Muscle layer of duodenum (tissue), 2 donors: ENCODE measurements at regions not wholly inside any gene's neighbourhood (a gene's known extent, or its start where the extent isn't known, plus 50 kb on each side); places are given as distances from the start of the nearest gene placed in this dataset.

ENCODE experiments used
- H3K27ac ChIP-seq: one replicate; pipeline ENCODE4 v1.7.0; 2013; ENCODE audit warnings: mild to moderate bottlenecking, low read length
- H3K27me3 ChIP-seq: one replicate; pipeline ENCODE4 v1.7.0; 2013; ENCODE audit warnings: low read depth, mild to moderate bottlenecking, control low read depth, low read length
- H3K36me3 ChIP-seq, 2 donors: one replicate each; pipeline ENCODE4 v1.7.0; 2013; ENCODE audit warnings: low read length in 2 of 2, control low read depth in 1 of 2, mild to moderate bottlenecking in 1 of 2; ENCODE audit not compliant: insufficient read depth in 2 of 2, control insufficient read depth in 1 of 2
- H3K4me1 ChIP-seq, 2 donors: one replicate each; pipeline ENCODE4 v1.7.0; 2013; ENCODE audit warnings: low read length in 2 of 2, mild to moderate bottlenecking in 2 of 2, control low read depth in 1 of 2, moderate library complexity in 1 of 2; ENCODE audit not compliant: insufficient read depth in 2 of 2, control insufficient read depth in 1 of 2
- H3K4me3 ChIP-seq, 2 donors: one replicate each; pipeline ENCODE4 v1.7.0; 2013; ENCODE audit warnings: low read length in 2 of 2, low read depth in 1 of 2, mild to moderate bottlenecking in 1 of 2
- H3K9me3 ChIP-seq, 2 donors: one replicate each; pipeline ENCODE4 v1.7.0; 2013; ENCODE audit warnings: low read length in 2 of 2, control low read depth in 1 of 2, mild to moderate bottlenecking in 1 of 2; ENCODE audit not compliant: control insufficient read depth in 1 of 2
- donor health status: healthy.

DNA sequence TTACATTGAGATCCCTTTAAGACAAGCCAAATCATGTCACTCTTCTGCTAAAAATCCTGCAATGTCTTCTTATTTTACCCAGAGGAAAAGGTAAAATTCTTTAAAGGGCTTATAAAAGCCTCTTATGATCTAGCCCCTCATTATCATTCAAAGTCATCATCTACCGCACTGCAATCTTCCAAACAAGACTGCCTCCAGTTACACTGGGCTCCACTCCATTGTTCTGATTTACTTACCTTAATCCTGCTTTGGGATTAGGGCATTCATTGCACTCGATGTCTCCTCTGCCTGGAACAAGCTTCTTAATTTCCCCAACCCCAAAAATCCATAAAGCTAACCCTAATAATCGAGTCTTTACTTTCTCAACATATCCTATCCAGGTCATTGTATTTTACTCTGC is 269.1 kb downstream of the PCDH18 start:
- Histone ChIP-seq H3K4me3 (no peak overlapping the region), H3K4me1 (no peaks in the 10 kb centered on the region), H3K27me3 (no peaks in the 10 kb centered on the region), H3K9me3 (no peaks in the 10 kb centered on the region), H3K36me3 (no peaks in the 10 kb centered on the region), H3K27ac (no peak overlapping the region)

DNA sequence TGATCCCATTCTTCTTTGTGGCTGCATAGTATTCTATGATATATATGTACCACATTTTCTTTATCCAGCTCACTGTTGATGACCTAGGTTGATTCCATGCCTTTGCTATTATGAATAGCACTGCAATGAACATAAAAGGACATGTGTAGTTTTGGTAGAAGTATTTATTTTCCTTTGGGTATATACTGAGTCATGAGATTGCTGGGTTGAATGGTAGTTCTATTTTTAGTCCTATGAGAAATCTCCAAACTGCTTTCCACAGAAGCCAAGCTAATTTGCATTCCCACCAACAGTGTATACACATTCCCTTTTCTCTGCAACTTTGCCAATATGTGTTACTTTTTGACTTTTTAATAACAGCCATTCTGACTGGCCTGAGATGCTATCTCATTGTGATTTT is 278.3 kb downstream of the PCDH18 start:
- H3K9me3 ChIP-seq, result peaks cover 0 to 6% of the 10 kb centered on the region in 2 donors
- H3K36me3 ChIP-seq, result no peaks in the 10 kb centered on the region
- no peak overlapping the region for H3K27ac ChIP-seq
- no peaks in the 10 kb centered on the region for H3K27me3 ChIP-seq
- no peaks in the 10 kb centered on the region for H3K4me1 ChIP-seq
- H3K4me3 ChIP-seq, result no peak overlapping the region

GRCh38 chr4:137249112-137249511 is 283.2 kb downstream of the PCDH18 start:
- no peaks in the 10 kb centered on the region for H3K4me1 ChIP-seq
- peaks cover 0 to 4% of the 10 kb centered on the region in 2 donors for H3K9me3 ChIP-seq
- no peak overlapping the region for H3K4me3 ChIP-seq
- H3K27ac ChIP-seq, result no peak overlapping the region
- no peaks in the 10 kb centered on the region for H3K36me3 ChIP-seq
- no peaks in the 10 kb centered on the region for H3K27me3 ChIP-seq

- Histone ChIP-seq H3K9me3 (no peaks in the 10 kb centered on the region), H3K27ac (no peak overlapping the region), H3K4me3 (no peak overlapping the region), H3K27me3 (no peaks in the 10 kb centered on the region), H3K4me1 (no peaks in the 10 kb centered on the region), H3K36me3 (no peaks in the 10 kb centered on the region)
These were observed 293.7 kb downstream of the PCDH18 start for GRCh38 chr4:137238456-137239162.

- H3K27ac ChIP-seq, result no peak overlapping the region
- H3K4me3 ChIP-seq, result no peak overlapping the region
- H3K9me3 ChIP-seq, result no peaks in the 10 kb centered on the region
- no peaks in the 10 kb centered on the region for H3K27me3 ChIP-seq
- H3K4me1 ChIP-seq, result no peaks in the 10 kb centered on the region
- H3K36me3 ChIP-seq, result no peaks in the 10 kb centered on the region
These were observed 305.4 kb downstream of the PCDH18 start for GRCh38 chr4:137226900-137227299.

- H3K9me3 ChIP-seq, result no peaks in the 10 kb centered on the region
- no peaks in the 10 kb centered on the region for H3K36me3 ChIP-seq
- no peak overlapping the region for H3K4me3 ChIP-seq
- H3K27me3 ChIP-seq, result no peaks in the 10 kb centered on the region
- no peaks in the 10 kb centered on the region for H3K4me1 ChIP-seq
- H3K27ac ChIP-seq, result no peak overlapping the region
These were observed 306.1 kb downstream of the PCDH18 start for GRCh38 chr4:137226221-137226620.

DNA sequence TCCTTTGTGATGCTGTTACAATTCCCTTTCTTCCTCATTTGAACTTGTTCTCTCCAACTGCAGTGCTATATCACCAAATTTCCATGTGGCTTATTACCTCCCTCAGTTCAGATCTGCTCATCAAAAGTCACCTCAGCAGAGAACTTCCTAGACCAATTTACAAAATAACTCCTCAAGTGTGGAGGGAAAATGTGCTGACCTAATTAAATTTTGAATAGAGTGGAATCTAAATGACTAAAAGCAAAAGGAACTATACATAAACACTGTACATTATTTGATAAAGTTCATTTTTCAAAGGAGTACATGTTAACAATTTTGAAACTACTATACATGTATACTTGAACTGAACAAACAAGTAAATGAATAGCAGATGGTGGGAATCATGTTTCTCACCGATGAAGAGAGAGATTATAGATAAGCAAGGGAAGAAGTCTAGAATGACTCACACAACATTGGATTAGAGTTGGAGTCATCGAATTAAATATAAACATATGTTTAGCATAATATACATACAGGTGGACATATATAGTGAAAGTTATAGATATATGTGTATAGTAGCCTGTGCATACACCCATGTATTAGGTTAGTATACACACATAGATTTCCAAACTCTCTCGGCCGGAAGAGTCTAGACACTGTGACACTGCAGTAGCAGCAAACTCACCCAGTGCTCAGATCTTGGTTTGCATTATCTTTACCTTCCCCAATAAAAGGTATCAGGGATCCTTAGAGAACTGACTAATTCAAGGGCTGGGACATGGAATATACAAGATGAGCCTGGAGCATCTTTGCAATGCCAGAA is 318.7 kb downstream of the PCDH18 start:
- Histone ChIP-seq H3K4me3 (no peak overlapping the region), H3K36me3 (no peaks in the 10 kb centered on the region), H3K27me3 (no peaks in the 10 kb centered on the region), H3K9me3 (no peaks in the 10 kb centered on the region), H3K27ac (no peak overlapping the region), H3K4me1 (no peaks in the 10 kb centered on the region)

GRCh38 chr4:137212601-137213000 is 319.7 kb downstream of the PCDH18 start:
- no peaks in the 10 kb centered on the region for H3K4me1 ChIP-seq
- no peaks in the 10 kb centered on the region for H3K36me3 ChIP-seq
- H3K27ac ChIP-seq, result no peak overlapping the region
- no peak overlapping the region for H3K4me3 ChIP-seq
- no peaks in the 10 kb centered on the region for H3K9me3 ChIP-seq
- H3K27me3 ChIP-seq, result no peaks in the 10 kb centered on the region

GRCh38 chr4:137209240-137209639 is 323.1 kb downstream of the PCDH18 start:
- Histone ChIP-seq H3K4me1 (no peaks in the 10 kb centered on the region), H3K4me3 (no peak overlapping the region), H3K9me3 (no peaks in the 10 kb centered on the region), H3K27ac (no peak overlapping the region), H3K27me3 (no peaks in the 10 kb centered on the region), H3K36me3 (no peaks in the 10 kb centered on the region)

- no peak overlapping the region for H3K27ac ChIP-seq
- no peak overlapping the region for H3K4me3 ChIP-seq
- no peaks in the 10 kb centered on the region for H3K4me1 ChIP-seq
- no peaks in the 10 kb centered on the region for H3K27me3 ChIP-seq
- H3K36me3 ChIP-seq, result no peaks in the 10 kb centered on the region
- H3K9me3 ChIP-seq, result no peaks in the 10 kb centered on the region
These were observed 325.5 kb downstream of the PCDH18 start for GRCh38 chr4:137206781-137207180.

GRCh38 chr4:137203601-137204000 is 328.7 kb downstream of the PCDH18 start:
- Histone ChIP-seq H3K4me1 (no peaks in the 10 kb centered on the region), H3K36me3 (no peaks in the 10 kb centered on the region), H3K4me3 (no peak overlapping the region), H3K27me3 (no peaks in the 10 kb centered on the region), H3K27ac (no peak overlapping the region), H3K9me3 (no peaks in the 10 kb centered on the region)
